ENCODE measurements at regions not wholly inside any gene's neighbourhood (a gene's known extent, or its start where the extent isn't known, plus 50 kb on each side); places are given as distances from the start of the nearest gene placed in this dataset.
"Not testable (repeated sequence)": the region's sequence is repeated elsewhere in the genome, so short reads cannot be mapped to it uniquely, and the experiment has no call there.

DNA sequence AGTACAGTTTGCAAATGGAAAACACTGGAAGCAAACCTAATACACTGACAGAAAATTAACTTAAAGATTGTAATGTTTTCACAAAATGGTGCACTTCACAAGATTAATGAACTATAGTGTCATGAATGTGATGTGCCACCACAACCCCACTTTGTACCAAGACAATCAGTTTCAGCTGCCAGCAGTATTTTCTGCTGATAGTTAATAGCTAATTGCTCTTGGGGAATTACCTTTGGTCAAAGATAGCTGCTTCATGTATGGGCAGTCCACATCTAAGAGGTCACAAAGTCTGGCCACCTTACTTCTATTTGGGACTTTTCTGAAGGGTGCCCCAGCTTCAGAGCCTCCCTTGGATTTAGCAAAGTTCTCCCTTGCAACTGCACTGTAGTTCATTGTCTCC, 254.0 kb downstream of the CALCRL start:
- DNase-seq = no peak
- H3K27me3 Mint-ChIP-seq (ENCODE audit: unreplicated experiment) = no peaks in the 10 kb centered on the region
- H3K9me3 Mint-ChIP-seq (ENCODE audit: unreplicated experiment) = no peaks in the 10 kb centered on the region
- no peak overlapping the region for H3K4me3 Mint-ChIP-seq (ENCODE audit: unreplicated experiment)
- H3K27ac Mint-ChIP-seq (ENCODE audit: unreplicated experiment) = no peak overlapping the region
- H3K4me1 Mint-ChIP-seq (ENCODE audit: low read depth, unreplicated experiment) = no peaks in the 10 kb centered on the region
- TF ChIP-seq, protein P1, sequence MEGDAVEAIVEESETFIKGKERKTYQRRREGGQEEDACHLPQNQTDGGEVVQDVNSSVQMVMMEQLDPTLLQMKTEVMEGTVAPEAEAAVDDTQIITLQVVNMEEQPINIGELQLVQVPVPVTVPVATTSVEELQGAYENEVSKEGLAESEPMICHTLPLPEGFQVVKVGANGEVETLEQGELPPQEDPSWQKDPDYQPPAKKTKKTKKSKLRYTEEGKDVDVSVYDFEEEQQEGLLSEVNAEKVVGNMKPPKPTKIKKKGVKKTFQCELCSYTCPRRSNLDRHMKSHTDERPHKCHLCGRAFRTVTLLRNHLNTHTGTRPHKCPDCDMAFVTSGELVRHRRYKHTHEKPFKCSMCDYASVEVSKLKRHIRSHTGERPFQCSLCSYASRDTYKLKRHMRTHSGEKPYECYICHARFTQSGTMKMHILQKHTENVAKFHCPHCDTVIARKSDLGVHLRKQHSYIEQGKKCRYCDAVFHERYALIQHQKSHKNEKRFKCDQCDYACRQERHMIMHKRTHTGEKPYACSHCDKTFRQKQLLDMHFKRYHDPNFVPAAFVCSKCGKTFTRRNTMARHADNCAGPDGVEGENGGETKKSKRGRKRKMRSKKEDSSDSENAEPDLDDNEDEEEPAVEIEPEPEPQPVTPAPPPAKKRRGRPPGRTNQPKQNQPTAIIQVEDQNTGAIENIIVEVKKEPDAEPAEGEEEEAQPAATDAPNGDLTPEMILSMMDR (IDR thresholded peaks at IDR 0.05; ENCODE audit: partially characterized antibody, unreplicated experiment) = no peak
- no peaks in the 10 kb centered on the region for H3K36me3 Mint-ChIP-seq (ENCODE audit: unreplicated experiment)

DNA sequence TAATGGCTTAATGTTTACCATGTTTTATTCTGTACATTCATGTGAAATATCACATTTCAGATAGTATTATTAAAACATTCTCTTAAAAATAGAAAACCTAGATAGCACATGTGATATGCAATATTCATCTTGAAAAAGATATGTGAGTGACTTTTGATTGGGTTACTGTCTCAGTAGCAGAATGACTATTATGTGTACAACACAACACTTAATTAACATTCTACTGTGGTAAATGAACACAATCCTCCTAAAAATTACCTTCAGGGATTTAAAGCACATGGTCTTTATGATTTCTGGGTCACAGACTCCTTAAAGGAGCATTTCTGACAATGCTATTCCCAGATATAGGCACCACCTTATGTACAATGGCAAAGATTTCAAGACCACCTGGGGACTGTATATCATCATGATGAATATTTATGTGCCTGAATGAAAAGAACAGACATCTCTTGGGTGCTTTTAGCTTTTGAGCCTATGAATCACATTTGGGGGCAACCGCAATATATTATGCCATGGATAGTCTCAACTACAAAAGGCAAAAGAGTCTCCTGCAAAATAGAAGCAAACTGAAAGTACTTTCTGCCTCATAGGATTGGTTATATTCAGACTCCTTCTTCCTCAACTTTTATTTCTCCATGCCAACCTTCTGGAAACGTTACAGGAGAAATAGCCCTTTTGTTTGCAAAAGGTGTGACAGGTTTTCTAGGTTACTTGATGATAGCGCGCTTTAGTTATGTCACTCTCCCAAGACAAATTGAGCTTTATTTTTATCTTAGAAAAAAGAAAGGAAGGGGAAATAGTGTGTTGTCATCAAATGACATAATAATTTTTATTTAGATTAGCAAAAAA, 259.0 kb downstream of the CALCRL start:
- Mint-ChIP-seq H3K9me3 (ENCODE audit: unreplicated experiment) (no peaks in the 10 kb centered on the region), H3K27ac (ENCODE audit: unreplicated experiment) (no peak overlapping the region), H3K27me3 (ENCODE audit: unreplicated experiment) (peaks cover 2% of the 10 kb centered on the region), H3K4me3 (ENCODE audit: unreplicated experiment) (no peak overlapping the region), H3K36me3 (ENCODE audit: unreplicated experiment) (no peaks in the 10 kb centered on the region), H3K4me1 (ENCODE audit: low read depth, unreplicated experiment) (peaks cover 2% of the 10 kb centered on the region)
- TF ChIP-seq, protein P1 (IDR thresholded peaks at IDR 0.05; ENCODE audit: partially characterized antibody, unreplicated experiment) = no peak
- DNase-seq = no peak

DNA sequence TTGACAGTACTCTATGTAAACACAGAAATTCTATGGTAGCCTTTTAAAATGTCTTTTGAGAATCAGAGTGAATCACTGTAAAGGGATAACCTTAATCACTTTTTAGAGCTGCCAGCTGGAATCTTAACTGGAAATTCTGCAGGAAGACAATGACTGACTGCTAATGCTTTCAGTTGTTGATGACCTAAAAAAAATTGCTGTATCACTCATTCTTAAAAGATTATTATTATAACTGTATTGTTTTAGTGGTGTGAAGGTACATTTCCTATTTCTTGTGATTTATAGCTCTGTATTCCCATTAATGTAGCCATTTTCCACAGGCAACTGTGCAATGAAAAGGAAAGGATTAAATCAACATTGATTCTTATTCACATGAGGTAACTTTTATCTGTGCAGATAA, 260.5 kb downstream of the CALCRL start:
- Mint-ChIP-seq H3K4me3 (ENCODE audit: unreplicated experiment) (no peak overlapping the region), H3K27ac (ENCODE audit: unreplicated experiment) (no peak overlapping the region), H3K27me3 (ENCODE audit: unreplicated experiment) (peaks cover 2% of the 10 kb centered on the region), H3K36me3 (ENCODE audit: unreplicated experiment) (no peaks in the 10 kb centered on the region), H3K4me1 (ENCODE audit: low read depth, unreplicated experiment) (peaks cover 2% of the 10 kb centered on the region), H3K9me3 (ENCODE audit: unreplicated experiment) (no peaks in the 10 kb centered on the region)
- no peak for DNase-seq
- TF ChIP-seq, protein P1 (IDR thresholded peaks at IDR 0.05; ENCODE audit: partially characterized antibody, unreplicated experiment) = no peak

DNA sequence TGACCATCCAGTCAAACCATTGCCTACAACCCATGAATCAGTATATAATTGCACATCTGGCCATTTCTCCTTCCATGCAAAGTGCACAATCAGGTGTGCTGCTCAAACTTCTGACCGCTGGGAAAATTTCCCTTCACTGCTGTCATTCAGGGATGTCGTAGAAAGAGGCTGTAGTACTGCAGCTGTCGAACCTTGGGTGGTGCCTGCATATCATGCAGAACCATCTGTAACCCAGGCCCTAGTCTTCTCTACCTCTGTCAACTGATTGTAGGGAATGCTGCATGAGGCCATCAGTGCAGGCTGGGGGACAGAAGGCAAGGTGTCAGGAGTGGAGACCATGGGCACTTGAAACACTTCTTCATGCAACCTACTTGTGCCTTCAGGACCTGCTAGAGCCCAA, 267.5 kb downstream of the CALCRL start:
- Mint-ChIP-seq H3K27me3 (ENCODE audit: unreplicated experiment) (no peaks in the 10 kb centered on the region), H3K27ac (ENCODE audit: unreplicated experiment) (no peak overlapping the region), H3K36me3 (ENCODE audit: unreplicated experiment) (no peaks in the 10 kb centered on the region), H3K4me1 (ENCODE audit: low read depth, unreplicated experiment) (no peaks in the 10 kb centered on the region), H3K9me3 (ENCODE audit: unreplicated experiment) (peaks cover 2% of the 10 kb centered on the region), H3K4me3 (ENCODE audit: unreplicated experiment) (no peak overlapping the region)
- no peak for DNase-seq
- TF ChIP-seq, protein P1 (IDR thresholded peaks at IDR 0.05; ENCODE audit: partially characterized antibody, unreplicated experiment) = no peak

DNA sequence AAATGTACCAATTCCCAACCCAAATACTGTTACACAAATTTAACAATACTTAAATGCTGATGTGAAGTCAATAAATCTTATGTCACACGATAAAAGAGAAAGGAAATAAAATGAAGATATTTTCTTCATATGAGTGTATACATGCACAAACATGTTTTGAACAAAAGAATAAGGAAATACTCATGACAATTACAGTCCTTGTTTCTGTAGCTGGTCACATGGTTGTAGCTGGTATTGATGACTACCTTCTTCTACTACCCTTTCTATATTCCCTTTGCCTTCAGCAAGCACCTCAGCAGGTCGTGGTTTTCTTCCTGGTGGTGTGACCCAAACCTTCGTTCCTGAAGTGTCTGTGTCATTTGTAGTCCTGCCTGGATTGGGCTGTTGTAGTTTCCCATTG, 269.2 kb downstream of the CALCRL start:
- not testable (repeated sequence) for H3K27ac Mint-ChIP-seq (ENCODE audit: unreplicated experiment); DNase-seq; H3K27me3 Mint-ChIP-seq (ENCODE audit: unreplicated experiment); H3K4me3 Mint-ChIP-seq (ENCODE audit: unreplicated experiment); H3K36me3 Mint-ChIP-seq (ENCODE audit: unreplicated experiment); H3K4me1 Mint-ChIP-seq (ENCODE audit: low read depth, unreplicated experiment); H3K9me3 Mint-ChIP-seq (ENCODE audit: unreplicated experiment)
